Mucosa of descending colon (tissue), 3 donors: ENCODE measurements at regions not wholly inside any gene's neighbourhood (a gene's known extent, or its start where the extent isn't known, plus 50 kb on each side); places are given as distances from the start of the nearest gene placed in this dataset.

Experiments
- ATAC-seq: fragments of 200-7000 bp; cut with Tn5 transposase; one replicate; pipeline ENCODE4 v1.9.1; 2020; ENCODE audit warnings: mild to moderate bottlenecking, moderate library complexity
- DNase-seq, 3 donors: peaks; one replicate each; pipeline ENCODE4 v3.0.0-alpha.2; 2020
- H3K36me3 ChIP-seq: fragments of 200-600 bp; one replicate; pipeline ENCODE4 v1.8.0; 2021; ENCODE audit warnings: low read depth, mild to moderate bottlenecking
- H3K4me1 ChIP-seq: fragments of 200-600 bp; one replicate; pipeline ENCODE4 v1.8.0; 2021; ENCODE audit warnings: low read depth, mild to moderate bottlenecking
- H3K4me3 ChIP-seq: fragments of 200-600 bp; one replicate; pipeline ENCODE4 v1.8.0; 2021; ENCODE audit warnings: mild to moderate bottlenecking
- H3K9me3 ChIP-seq: fragments of 200-600 bp; one replicate; pipeline ENCODE4 v1.8.0; 2021; ENCODE audit warnings: mild to moderate bottlenecking
- intact Hi-C, 2 donors: fragments of 100-400 bp; cut with DNase I in 1 of 2; cut with micrococcal nuclease in 1 of 2; formaldehyde crosslinking; loops; one replicate each; pipeline versions ENCODE4 v1.11.0 to v1.11.1; 2022; cut with DNase I, micrococcal nuclease
- TF ChIP-seq, protein P1 (sequence below): fragments of 200-600 bp; IDR thresholded peaks from one replicate; pipeline ENCODE4 v1.8.0; 2022; ENCODE audit warnings: antibody characterized with exemption, mild to moderate bottlenecking
- donor health status: DM: no; HTN: no; CAD: no; lungs with moderate emphysema.
- donor health status: DM: no; HTN: no; CAD: no.
- donor health status: DM: no; HTN: yes; CAD: no.

DNA sequence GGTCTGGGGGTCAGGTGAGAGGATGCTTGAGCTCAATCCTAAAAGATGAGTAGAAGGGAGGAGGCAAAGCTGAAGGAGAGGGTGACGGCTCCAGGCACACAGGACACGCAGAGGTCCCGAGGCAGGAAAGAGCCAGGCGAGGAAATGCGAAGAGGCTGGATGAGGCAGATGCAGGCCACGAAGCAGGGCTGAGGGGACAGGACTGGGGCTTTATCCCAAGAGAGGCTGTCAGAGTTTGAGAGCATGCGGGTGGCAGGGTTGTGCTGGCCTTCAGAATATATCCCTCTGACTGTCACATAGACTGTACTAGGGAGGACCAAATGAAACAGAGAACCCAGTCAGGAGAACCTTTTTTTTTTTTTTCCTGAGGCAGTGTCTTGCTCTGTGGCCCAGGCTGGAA is 100.2 kb downstream of the RMI2 start:
- Histone ChIP-seq H3K36me3 (no peaks in the 10 kb centered on the region), H3K4me1 (no peaks in the 10 kb centered on the region), H3K4me3 (no peak overlapping the region), H3K9me3 (peaks cover under 1% of the 10 kb centered on the region)
- intact Hi-C loops, result no loop called here
- TF ChIP-seq, protein P1, sequence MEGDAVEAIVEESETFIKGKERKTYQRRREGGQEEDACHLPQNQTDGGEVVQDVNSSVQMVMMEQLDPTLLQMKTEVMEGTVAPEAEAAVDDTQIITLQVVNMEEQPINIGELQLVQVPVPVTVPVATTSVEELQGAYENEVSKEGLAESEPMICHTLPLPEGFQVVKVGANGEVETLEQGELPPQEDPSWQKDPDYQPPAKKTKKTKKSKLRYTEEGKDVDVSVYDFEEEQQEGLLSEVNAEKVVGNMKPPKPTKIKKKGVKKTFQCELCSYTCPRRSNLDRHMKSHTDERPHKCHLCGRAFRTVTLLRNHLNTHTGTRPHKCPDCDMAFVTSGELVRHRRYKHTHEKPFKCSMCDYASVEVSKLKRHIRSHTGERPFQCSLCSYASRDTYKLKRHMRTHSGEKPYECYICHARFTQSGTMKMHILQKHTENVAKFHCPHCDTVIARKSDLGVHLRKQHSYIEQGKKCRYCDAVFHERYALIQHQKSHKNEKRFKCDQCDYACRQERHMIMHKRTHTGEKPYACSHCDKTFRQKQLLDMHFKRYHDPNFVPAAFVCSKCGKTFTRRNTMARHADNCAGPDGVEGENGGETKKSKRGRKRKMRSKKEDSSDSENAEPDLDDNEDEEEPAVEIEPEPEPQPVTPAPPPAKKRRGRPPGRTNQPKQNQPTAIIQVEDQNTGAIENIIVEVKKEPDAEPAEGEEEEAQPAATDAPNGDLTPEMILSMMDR, result no peak
- ATAC-seq, result no peak
- no peak for DNase-seq

DNA sequence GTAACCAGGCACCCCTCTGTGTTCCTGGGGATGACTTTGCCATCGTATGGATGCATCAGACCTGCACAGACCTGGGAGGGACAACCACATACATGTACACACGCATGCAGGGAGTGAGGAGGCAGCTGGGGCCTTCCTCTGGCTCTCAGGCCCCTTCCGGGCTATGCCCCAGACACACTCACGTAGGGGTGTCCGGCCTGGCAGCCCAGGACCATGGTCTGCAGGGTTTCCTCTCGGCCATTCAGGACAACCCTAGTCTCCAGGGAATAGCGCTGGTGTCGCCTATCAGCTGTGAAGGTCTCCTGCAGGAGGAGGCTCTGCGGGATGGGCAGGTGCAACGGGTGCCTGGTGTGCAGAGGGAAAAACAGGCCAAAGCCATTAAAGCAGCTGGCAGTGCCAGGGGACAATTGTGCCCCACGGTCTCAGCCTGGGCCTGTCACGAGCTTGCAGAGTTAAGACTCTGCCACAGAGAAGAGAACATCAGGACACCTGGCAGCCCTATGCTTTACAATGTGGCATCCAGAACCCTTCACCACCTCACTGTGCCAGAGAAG is 101.4 kb downstream of the RMI2 start:
- Histone ChIP-seq H3K4me3 (no peak overlapping the region), H3K36me3 (no peaks in the 10 kb centered on the region), H3K4me1 (no peaks in the 10 kb centered on the region), H3K9me3 (no peaks in the 10 kb centered on the region)
- intact Hi-C loops, result no loop called here
- no peak for DNase-seq
- ATAC-seq, result no peak
- TF ChIP-seq, protein P1, result no peak

DNA sequence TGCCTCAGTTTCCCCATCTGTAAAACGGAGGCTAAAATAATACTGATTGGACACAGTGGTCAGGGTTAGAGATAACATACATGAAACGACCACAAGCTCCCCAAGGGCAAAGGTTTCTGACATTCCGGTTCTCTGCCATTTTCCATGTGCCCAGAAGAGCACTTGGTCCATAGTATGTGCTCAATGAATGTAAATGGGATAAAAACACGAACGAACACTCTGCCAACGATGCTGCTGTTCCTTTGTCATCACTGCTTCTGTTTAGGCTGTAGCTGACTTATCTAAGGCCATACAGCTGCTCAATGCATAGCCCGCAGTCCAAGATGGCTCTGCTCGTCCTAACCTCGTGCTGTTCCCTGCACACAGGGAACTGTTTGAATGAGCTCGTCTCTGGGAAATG is 102.0 kb downstream of the RMI2 start:
- no peak overlapping the region for H3K4me3 ChIP-seq
- no peaks in the 10 kb centered on the region for H3K36me3 ChIP-seq
- TF ChIP-seq, protein P1, result no peak
- intact Hi-C loops, result no loop called here
- H3K9me3 ChIP-seq, result no peaks in the 10 kb centered on the region
- DNase-seq, result no peak
- no peaks in the 10 kb centered on the region for H3K4me1 ChIP-seq
- ATAC-seq, result no peak

DNA sequence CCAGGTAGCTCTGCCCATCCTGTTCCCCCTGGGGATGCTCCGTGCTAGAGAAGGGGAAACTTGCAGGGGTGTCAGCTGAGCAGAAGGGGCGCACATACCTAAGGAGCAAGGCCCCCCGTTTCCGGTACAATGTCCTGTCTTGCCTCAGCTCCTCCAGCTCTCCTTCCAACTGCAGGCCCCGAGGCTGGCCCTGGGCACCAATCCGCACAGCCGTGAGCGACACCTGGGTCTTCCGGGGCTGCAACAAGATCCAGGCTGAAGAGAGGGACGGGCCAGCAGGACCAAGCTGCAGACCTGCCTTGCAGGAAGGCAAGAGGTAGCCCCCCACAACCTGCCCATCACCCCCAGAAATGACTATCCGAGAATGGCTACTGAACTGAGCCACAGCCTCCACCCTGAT is 102.6 kb downstream of the RMI2 start:
- DNase-seq, result no peak
- intact Hi-C loops, result no loop called here
- TF ChIP-seq, protein P1, result no peak
- no peak overlapping the region for H3K4me3 ChIP-seq
- no peak for ATAC-seq
- no peaks in the 10 kb centered on the region for H3K9me3 ChIP-seq
- no peaks in the 10 kb centered on the region for H3K36me3 ChIP-seq
- no peaks in the 10 kb centered on the region for H3K4me1 ChIP-seq

DNA sequence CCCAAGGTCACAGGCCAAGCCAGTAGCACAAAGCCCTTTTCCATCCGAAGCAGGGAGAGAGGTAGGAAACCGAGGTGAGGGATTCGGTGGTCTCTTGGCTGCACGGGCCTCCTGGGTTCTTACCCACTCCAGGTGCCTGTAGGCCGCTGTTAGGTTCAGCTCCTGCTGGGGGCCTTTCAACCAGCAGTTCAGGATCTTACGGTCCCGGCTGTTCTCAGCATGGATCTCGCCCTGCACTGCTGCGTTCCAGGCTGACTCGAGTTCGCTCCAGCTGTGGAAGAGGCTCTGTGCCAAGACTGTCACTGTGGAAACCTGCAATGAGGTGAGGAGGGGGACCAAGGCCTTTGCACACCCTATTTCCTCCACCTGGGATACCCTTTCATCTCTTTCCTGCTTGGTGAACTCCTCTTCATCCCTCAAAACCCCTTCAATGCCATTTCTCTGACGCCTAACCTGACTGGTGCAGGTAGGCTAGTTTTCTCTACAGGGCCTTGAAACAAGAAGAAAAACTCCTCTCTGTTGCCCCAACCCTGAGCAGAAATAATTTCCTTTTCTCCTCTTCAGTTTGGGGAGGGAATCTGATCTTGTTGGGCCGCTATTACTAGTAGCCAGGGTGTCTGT is 103.6 kb downstream of the RMI2 start:
- TF ChIP-seq, protein P1, result no peak
- H3K4me3 ChIP-seq, result no peak overlapping the region
- no peak for ATAC-seq

DNA sequence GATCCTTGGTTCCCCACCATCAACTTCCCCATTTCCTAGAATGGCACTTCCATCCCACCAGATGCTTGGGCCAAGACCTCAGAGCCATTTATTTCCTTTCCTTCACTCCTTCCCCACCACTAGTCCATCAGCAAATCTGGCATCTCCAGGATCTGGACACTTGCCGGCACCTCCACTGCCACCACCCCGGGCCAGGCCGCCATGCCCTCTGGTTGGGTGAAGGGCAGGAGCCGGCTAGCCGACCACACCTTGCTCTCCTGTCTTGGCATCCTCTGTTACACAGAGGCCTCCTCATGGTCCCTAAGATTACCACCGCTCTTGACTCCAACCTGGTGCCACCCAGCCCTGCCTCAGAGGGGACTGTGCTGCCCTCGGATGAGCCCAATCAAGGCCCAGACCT is 104.5 kb downstream of the RMI2 start:
- no peaks in the 10 kb centered on the region for H3K9me3 ChIP-seq
- H3K36me3 ChIP-seq, result no peaks in the 10 kb centered on the region
- TF ChIP-seq, protein P1, result no peak
- intact Hi-C loops, result no loop called here
- no peaks in the 10 kb centered on the region for H3K4me1 ChIP-seq
- no peak for ATAC-seq
- no peak for DNase-seq
- no peak overlapping the region for H3K4me3 ChIP-seq

More for the DNA sequence above, 103.6 kb downstream of the RMI2 start:
- H3K36me3 ChIP-seq, result no peaks in the 10 kb centered on the region
- H3K4me1 ChIP-seq, result no peaks in the 10 kb centered on the region
- DNase-seq, result no peak
- intact Hi-C loops, result no loop called here
- H3K9me3 ChIP-seq, result no peaks in the 10 kb centered on the region
